PC-3 (cell line): ENCODE measurements at regions not wholly inside any gene's neighbourhood (a gene's known extent, or its start where the extent isn't known, plus 50 kb on each side); places are given as distances from the start of the nearest gene placed in this dataset.

Experiments used
- ATAC-seq: fragments of 200-7000 bp; cut with Tn5 transposase; 2 replicates; pipeline ENCODE4 v1.9.1; 2020; ENCODE audit warnings: mild to moderate bottlenecking, moderate library complexity
- BruUV-seq: library from RNA; stranded (reverse); fragments of 400-500 nt; replicated peaks from 2 replicates; lab custom pipeline; 2021; lab: Mats Ljungman, UMichigan
- CTCF ChIA-PET: fragments of 300-600 bp; sonication (Branson Sonifier 250); formaldehyde crosslinking; loops from one replicate; lab custom pipeline; 2022; ENCODE audit warnings: antibody characterized with exemption; lab: Charles Lee
- POLR2A ChIA-PET: fragments of 300-600 bp; sonication (Branson Sonifier 250); formaldehyde crosslinking; loops from one replicate; lab custom pipeline; 2022; ENCODE audit warnings: antibody characterized with exemption; ENCODE audit not compliant: unreplicated experiment; lab: Charles Lee
- DNase-seq: peaks from one replicate; pipeline ENCODE4 v3.0.0-alpha.2; 2015
- H2AFZ ChIP-seq: fragments of 300-600 bp; sonication (generic); 2 replicates; pipeline ENCODE4 v1.6.0; 2016; ENCODE audit warnings: antibody characterized with exemption, low read length
- H3F3A ChIP-seq: fragments of 300-600 bp; sonication (generic); one replicate; pipeline ENCODE4 v1.6.0; 2017; ENCODE audit warnings: antibody characterized with exemption, low read length, control low read depth, mild to moderate bottlenecking; ENCODE audit not compliant: unreplicated experiment
- H3K27ac ChIP-seq: fragments of 300-600 bp; sonication (generic); 2 replicates; pipeline ENCODE4 v1.5.1; 2016; ENCODE audit warnings: mild to moderate bottlenecking, low read length
- H3K27me3 ChIP-seq: fragments of 300-600 bp; sonication (generic); 2 replicates; pipeline ENCODE4 v1.6.1; 2016; ENCODE audit warnings: low read length, mixed read lengths
- H3K36me3 ChIP-seq: fragments of 300-600 bp; sonication (generic); 2 replicates; pipeline ENCODE4 v1.6.1; 2016; ENCODE audit warnings: low read depth, mixed run types, low read length, mixed read lengths
- H3K4me1 ChIP-seq: fragments of 300-600 bp; sonication (generic); 2 replicates; pipeline ENCODE4 v1.5.1; 2016; ENCODE audit warnings: low read length; ENCODE audit not compliant: insufficient read depth
- H3K4me2 ChIP-seq: fragments of 300-600 bp; sonication (generic); 2 replicates; pipeline ENCODE4 v1.6.0; 2016; ENCODE audit warnings: low read length
- H3K4me3 ChIP-seq: fragments of 300-600 bp; sonication (generic); 2 replicates; pipeline ENCODE4 v1.5.1; 2016; ENCODE audit warnings: mild to moderate bottlenecking, low read length, mixed read lengths
- H3K79me2 ChIP-seq: fragments of 300-600 bp; sonication (generic); 2 replicates; pipeline ENCODE4 v1.6.1; 2017; ENCODE audit warnings: low read length, mixed read lengths
- H3K9ac ChIP-seq: fragments of 300-600 bp; sonication (generic); 2 replicates; pipeline ENCODE4 v1.6.0; 2016; ENCODE audit warnings: mild to moderate bottlenecking, low read length
- H3K9me2 ChIP-seq: fragments of 300-600 bp; sonication (generic); replicated peaks from 2 replicates; pipeline ENCODE4 v1.6.1; 2016; ENCODE audit warnings: mixed run types, low read length, mixed read lengths
- H3K9me3 ChIP-seq: fragments of 300-600 bp; sonication (generic); 2 replicates; pipeline ENCODE4 v1.6.1; 2016; ENCODE audit warnings: low read length, mixed read lengths
- H4K20me1 ChIP-seq: fragments of 300-600 bp; sonication (generic); 2 replicates; pipeline ENCODE4 v1.6.1; 2016; ENCODE audit warnings: low read length, mixed read lengths
- EZH2 ChIP-seq: fragments of 300-600 bp; sonication (generic); IDR thresholded peaks from one replicate; pipeline ENCODE4 v1.6.1; 2017; ENCODE audit warnings: antibody characterized with exemption, mild to moderate bottlenecking, low read length; ENCODE audit not compliant: unreplicated experiment
- EZH2phosphoT487 ChIP-seq: fragments of 300-600 bp; sonication (generic); IDR thresholded peaks from 2 replicates; pipeline ENCODE4 v1.6.1; 2018; ENCODE audit warnings: mild to moderate bottlenecking, antibody characterized with exemption, low read length, borderline replicate concordance
- intact Hi-C: fragments of 100-400 bp; cut with micrococcal nuclease; formaldehyde crosslinking; loops from 2 replicates; pipeline ENCODE4 v1.9.0; 2023
- TF ChIP-seq, protein P1 (sequence below): fragments of 300-600 bp; sonication (generic); conservative IDR thresholded peaks from 2 replicates; pipeline ENCODE4 v1.5.1; 2017; ENCODE audit warnings: antibody characterized with exemption, low read depth, mild to moderate bottlenecking, low read length

DNA sequence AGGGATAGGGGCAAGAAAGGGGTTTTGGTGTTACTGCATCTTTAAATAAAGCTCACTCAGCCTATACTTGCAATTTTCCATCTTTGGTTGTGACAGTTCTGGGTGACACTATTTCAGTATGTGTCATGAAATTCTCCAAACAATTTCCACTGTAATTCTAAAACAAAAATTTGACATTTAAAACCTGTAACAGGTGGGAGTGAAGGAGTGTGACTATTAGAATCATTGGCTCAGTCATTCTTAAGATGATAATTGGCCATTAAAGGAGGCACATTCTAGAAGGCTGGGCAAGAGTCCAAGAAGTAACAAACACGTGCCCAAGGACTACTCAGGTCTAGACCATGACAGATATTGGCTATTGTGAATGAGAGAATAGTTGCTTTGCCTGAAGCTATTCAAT, 153.3 kb upstream of the ARG1 start:
- H3K9ac ChIP-seq, result no peak overlapping the region
- H3K9me3 ChIP-seq, result no peaks in the 10 kb centered on the region
- intact Hi-C loops, result no loop called here
- TF ChIP-seq EZH2phosphoT487, result no peak
- TF ChIP-seq, protein P1, sequence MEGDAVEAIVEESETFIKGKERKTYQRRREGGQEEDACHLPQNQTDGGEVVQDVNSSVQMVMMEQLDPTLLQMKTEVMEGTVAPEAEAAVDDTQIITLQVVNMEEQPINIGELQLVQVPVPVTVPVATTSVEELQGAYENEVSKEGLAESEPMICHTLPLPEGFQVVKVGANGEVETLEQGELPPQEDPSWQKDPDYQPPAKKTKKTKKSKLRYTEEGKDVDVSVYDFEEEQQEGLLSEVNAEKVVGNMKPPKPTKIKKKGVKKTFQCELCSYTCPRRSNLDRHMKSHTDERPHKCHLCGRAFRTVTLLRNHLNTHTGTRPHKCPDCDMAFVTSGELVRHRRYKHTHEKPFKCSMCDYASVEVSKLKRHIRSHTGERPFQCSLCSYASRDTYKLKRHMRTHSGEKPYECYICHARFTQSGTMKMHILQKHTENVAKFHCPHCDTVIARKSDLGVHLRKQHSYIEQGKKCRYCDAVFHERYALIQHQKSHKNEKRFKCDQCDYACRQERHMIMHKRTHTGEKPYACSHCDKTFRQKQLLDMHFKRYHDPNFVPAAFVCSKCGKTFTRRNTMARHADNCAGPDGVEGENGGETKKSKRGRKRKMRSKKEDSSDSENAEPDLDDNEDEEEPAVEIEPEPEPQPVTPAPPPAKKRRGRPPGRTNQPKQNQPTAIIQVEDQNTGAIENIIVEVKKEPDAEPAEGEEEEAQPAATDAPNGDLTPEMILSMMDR, result no peak
- no peak for TF ChIP-seq EZH2
- H3K9me2 ChIP-seq, result no peaks in the 10 kb centered on the region
- no peak overlapping the region for H3K4me2 ChIP-seq
- CTCF ChIA-PET, result no interaction called here
- H3K27me3 ChIP-seq, result peaks cover 23% of the 10 kb centered on the region; the same call in 1 of the 2 replicates
- no peaks in the 10 kb centered on the region for H3F3A ChIP-seq
- DNase-seq, result no peak
- no peak overlapping the region for H3K4me3 ChIP-seq
- POLR2A ChIA-PET, result interaction anchor here (0.6 kb wide), 1 partner anchor 82 kb away, joined by 9 read pairs; no protein-coding TSS in a partner anchor
- H3K27ac ChIP-seq, result no peak overlapping the region
- H3K36me3 ChIP-seq, result no peaks in the 10 kb centered on the region
- no peak overlapping the region for H2AFZ ChIP-seq
- no TSS peak for BruUV-seq
- no peak for ATAC-seq
- no peaks in the 10 kb centered on the region for H3K4me1 ChIP-seq
- no peaks in the 10 kb centered on the region for H3K79me2 ChIP-seq
- H4K20me1 ChIP-seq, result no peaks in the 10 kb centered on the region

DNA sequence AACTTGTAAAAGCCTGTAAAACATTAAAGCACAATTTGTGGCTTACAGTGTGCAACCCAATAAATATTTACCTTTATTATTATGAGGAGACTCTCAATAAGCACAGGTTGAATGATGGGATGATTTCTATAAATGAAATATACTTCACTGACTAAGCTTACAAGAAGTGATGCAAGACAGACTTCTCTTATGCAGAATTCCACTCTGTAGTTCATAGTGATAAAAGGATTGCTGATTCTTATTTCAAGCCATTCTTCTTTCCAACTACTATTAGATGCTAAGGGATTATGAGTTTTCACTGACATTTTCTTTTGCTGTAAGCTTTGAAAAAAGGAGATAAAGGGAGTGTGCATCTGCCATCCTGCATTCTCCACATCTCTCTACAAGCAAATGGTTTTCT, 149.0 kb upstream of the ARG1 start:
- no peak overlapping the region for H2AFZ ChIP-seq
- H3K4me2 ChIP-seq, result no peak overlapping the region
- no peaks in the 10 kb centered on the region for H4K20me1 ChIP-seq
- H3K9me3 ChIP-seq, result no peaks in the 10 kb centered on the region
- H3K4me3 ChIP-seq, result no peak overlapping the region
- no TSS peak for BruUV-seq
- no peak for ATAC-seq
- ChIA-PET POLR2A (no interaction called here), CTCF (no interaction called here)
- no peaks in the 10 kb centered on the region for H3K79me2 ChIP-seq
- peaks cover 35% of the 10 kb centered on the region for H3K27me3 ChIP-seq
- no peaks in the 10 kb centered on the region for H3F3A ChIP-seq
- H3K27ac ChIP-seq, result no peak overlapping the region
- H3K4me1 ChIP-seq, result no peaks in the 10 kb centered on the region
- intact Hi-C loops, result no loop called here
- DNase-seq, result no peak
- H3K36me3 ChIP-seq, result no peaks in the 10 kb centered on the region
- no peak overlapping the region for H3K9ac ChIP-seq
- no peaks in the 10 kb centered on the region for H3K9me2 ChIP-seq
- TF ChIP-seq EZH2, result no peak
- TF ChIP-seq, protein P1, result no peak
- TF ChIP-seq EZH2phosphoT487, result no peak

DNA sequence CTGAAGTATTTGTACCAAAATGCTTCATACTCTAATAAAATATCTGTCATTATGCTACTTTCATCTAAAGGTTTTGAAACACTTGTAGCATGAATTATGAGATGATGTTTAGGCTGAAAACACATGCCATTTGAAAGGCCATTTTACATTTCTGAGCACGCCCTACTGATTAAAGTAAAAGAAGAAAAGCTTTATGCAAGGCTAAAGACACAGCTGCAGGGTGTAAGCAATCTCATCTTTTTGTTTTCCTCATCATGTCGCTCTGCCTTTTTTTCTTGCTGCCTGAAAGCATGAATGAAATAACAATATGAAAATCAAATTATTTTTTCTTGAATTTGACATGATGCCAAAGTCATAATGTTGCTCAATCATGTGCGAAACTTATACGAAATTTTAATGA, 148.6 kb upstream of the ARG1 start:
- no TSS peak for BruUV-seq
- Histone ChIP-seq H3K36me3 (no peaks in the 10 kb centered on the region), H3K4me1 (no peaks in the 10 kb centered on the region), H2AFZ (no peak overlapping the region), H3F3A (no peaks in the 10 kb centered on the region), H3K79me2 (no peaks in the 10 kb centered on the region), H3K27me3 (peaks cover 35% of the 10 kb centered on the region), H3K4me2 (no peak overlapping the region), H3K4me3 (no peak overlapping the region), H3K27ac (no peak overlapping the region), H3K9me3 (no peaks in the 10 kb centered on the region), H4K20me1 (no peaks in the 10 kb centered on the region), H3K9me2 (no peaks in the 10 kb centered on the region), H3K9ac (no peak overlapping the region)
- ATAC-seq (no peak), DNase-seq (no peak)
- intact Hi-C loops, result no loop called here
- TF ChIP-seq EZH2, result no peak
- TF ChIP-seq, protein P1, result no peak
- POLR2A ChIA-PET, result no interaction called here
- CTCF ChIA-PET, result no interaction called here
